HPDE6-E6E7 (cell line): ENCODE measurements at regions not wholly inside any gene's neighbourhood (a gene's known extent, or its start where the extent isn't known, plus 50 kb on each side); places are given as distances from the start of the nearest gene placed in this dataset.
"Not testable (repeated sequence)": the region's sequence is repeated elsewhere in the genome, so short reads cannot be mapped to it uniquely, and the experiment has no call there.

ENCODE experiments used
- DNase-seq: peaks from one replicate; pipeline ENCODE4 v3.0.0; 2011; ENCODE audit warnings: missing footprints; ENCODE audit errors: extremely low spot score

DNA sequence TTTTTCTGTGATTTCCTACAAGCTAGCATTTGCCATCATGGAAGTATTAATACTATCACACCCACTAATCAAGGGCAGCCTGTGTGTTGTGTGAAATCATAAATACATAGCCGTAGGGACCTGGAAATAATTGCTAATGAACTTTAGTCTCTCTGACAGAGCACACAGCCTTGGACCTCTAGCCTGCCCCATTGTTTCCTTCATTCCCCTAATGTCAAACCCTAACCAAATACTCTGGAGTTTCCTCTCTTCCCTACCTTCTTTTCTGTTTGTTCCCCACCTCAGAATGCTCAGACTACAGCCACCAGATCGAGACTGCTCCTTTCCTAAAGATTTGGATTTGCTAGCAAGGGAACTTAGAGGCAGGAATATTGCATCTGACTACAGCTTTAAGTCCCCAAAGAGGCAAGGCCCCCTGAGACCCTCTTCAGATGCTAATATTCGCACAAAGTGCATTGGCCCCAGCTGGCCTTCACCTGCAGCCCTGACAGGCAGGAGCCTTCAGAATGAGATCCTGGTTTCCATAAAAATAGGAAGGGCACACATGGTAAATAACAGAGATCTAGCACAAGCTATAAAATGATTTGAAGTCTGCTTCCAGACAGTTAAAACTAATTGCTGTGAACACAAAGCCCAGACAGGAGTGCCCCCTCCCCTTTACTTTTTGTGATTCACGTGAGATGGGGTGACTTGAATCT, 279.2 kb upstream of the DCC start:
- DNase-seq, result no peak

DNA sequence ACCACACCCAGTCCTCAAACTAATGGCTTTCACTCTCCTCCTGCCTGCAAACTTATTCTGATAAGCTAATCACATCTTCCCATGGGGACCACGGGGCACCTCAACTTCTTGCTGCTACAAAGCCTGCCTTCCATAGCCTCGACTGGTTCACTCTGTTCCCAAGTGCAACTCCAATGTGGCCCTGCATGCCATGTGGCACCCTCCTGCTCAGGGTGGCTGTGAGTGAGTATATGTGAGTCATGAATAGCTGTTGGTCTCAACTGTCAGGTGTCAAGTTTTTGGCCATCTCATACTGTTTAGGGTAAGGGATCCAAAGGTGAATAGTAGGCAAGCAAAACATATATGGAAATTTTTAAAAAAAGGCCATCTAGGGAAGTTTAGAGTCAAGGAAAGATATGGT, 276.1 kb upstream of the DCC start:
- DNase-seq, result no peak

DNA sequence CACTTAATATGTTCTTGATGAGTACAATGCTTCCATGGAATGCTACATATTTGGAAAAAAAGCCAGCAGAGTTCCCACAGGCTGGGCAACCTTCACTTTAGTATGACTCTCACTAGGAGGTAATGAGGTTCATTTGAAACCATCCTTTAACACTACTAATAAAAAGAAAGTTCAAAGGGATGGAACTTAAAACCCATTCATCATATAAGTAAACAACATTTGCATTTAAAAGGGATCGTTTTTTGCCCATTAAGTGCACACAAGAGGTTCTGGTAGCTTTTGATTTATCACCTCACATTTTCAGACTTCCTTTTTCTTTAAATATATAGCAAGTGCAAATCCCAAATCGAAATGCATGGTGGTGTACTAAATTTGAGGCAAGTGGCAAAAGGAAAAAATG, 270.8 kb upstream of the DCC start:
- no peak for DNase-seq

DNA sequence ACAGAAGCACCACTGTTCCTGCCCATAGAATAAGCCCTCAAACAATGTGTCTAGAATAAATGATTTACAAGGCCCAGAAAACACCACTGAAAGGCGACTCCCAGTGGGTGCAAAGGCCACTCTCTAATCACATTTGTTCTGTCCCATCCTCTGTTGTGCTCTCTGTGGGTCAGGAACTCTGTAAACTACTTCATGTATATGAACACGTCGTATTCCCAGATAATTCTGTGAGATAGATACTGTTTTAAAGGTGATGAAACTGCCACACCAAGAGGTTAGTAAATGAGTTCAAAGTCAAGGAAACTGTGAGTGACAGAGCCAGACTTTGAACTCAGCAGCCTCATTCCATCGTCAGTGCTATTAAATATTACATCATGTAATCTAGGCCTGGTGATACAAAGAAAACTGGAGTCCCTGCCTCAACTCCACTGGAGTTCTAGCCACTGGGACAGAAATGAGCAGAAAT, 269.7 kb upstream of the DCC start:
- no peak for DNase-seq

DNA sequence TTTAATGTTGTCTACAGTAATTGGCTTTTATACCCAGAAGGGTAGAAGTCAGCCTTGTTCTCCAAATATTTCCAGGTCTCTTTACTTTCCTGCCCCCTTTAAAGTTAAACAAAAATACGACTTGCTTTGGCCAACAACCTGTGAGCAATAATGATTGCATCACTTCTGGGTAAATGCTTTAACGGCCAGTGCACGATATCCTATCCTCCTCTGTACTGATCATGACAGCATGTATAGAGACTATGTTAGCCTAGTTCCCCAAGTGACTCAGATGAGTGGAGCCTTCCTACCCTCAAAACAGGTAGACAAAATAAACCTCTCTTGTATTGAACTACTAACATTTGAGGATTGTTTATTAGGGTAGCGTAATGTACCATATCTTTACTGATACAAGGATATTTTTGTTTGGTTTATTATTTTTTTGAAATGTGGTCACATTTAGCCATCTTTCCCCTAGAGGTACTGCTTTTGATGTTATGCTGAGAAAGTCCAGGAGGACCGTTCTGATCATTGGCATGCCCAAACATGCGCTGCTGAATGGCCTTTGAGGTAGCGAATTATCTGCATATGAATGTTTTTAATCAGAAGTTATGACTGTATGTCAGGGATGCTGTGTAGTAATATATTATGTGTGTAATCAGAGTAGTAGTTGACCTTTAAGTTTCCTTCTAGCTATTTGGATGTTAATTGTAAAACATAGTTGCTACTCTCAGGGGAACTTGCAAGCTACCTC, 262.6 kb upstream of the DCC start:
- peak; percentile 28 for DNase-seq

DNA sequence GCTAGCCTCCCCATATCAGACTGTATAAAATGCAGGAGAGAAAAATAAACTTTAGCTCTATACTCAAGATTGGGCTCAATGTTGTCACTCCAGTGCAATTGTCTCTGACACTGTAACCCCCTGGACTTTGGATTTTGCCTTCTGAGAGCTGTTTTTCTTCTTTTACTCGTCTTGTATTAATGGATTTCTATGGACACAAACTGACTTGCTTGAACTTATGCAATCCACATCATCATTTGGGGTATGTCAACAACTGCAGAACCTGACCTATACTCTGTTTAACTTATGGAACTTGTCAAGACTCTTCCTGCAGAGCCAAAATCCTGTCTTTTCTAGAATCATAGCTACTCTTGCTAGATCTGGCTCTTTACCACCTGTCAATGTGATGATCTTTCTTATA, 257.8 kb upstream of the DCC start:
- no peak for DNase-seq

DNA sequence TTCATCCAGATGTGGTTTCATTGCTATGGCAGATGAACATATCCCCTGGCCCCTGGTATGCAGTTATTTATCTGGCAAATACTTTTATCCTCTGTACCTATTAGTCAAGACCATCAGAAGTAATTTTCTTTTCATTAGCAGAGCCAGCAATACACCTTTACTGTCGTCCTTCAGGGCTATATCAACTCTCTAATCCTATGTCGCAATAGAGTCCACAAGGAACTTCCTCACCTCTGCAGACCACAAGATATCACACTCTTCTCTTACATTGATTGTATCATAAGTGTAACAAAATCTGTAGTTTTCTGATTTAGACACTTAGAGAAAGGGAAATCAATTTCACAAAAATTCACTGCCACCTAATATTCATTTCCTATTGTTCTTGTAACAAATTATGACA, 252.9 kb upstream of the DCC start:
- DNase-seq, result no peak

DNA sequence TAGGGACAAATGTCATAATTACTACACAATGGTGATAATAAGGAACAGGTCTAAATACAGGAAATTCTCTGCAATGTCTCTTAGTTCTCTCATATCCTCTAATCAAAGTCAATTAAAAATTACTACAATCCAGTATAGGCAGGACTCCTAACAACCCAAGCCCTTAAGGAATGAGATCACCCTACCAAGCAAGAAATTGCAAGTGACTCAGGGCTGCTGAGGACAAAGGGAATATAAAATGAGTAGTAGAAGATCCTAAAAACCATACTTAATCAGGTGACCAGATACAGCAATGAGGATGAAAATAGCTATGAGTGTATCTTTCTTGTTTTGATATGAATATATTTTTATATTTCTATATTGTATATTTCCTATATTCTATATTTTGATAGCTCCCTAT, 250.0 kb upstream of the DCC start:
- no peak for DNase-seq

DNA sequence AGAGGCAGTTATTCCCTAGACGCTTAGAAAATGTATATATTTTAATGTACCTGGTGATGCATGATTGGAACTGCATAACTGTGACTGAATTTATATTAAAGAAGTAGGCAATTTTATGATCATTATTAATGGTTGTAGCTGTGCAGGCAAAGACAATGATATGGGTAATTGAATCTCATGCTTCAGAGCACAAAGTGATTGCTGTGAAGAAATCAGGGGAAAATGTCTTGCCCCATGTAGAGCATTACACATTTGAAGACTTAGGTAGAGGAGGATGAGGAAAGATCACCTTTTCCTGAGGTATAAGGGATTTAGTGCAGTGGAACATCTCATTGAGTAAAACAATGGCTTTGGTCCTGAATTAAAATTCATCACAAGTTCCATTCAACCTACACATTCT, 246.8 kb upstream of the DCC start:
- DNase-seq, result no peak

DNA sequence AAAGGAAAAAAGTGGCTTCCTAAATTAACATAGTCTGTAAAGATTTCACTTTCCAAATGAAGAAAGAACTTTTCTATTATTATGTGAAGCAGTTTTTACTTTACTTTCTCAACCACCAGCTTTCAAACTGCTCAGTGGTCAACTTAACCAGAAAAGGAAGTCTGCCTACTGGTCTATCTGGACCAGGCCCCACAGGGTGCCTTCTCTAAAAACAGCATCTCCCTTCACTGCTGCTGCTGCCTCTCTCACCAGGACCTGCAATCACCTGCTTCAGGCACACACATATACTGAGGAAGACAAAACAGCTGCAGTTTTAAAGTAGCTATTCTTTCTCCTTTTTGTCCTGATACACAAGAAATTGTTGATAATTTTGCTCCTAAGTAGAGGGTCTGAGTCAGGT, 221.3 kb upstream of the DCC start:
- no peak for DNase-seq

DNA sequence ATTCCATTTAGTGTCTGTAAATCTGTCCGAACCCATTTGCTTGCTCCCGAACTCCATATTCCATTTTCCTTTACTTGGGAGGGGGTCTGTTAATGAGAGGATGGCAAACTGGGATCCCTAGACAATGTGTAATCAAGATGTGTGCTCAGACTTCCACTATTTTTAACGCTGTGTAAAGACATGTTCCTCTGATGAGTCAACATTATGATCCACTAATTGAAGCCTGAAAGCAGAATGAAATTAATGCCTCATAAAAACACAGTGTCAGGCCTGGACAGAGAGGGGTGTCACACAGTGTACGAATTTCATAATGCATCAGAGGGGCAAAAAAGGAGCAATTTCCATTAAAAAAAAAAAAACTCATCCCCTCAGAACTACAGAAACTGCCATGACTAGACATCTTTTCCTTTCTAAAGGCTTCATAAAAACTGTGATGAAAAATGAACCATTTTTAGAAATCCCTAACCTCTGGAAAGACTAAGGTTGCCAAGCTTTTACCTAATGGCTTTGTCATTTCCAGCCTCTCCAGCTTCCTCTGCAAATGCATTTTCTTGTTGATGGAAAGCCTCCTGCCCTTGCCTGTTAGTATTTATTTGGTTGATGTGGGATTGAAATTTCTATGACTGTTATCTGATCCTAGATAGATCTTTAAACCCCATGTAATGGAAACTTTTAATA, 209.2 kb upstream of the DCC start:
- DNase-seq, result peak; percentile 9

DNA sequence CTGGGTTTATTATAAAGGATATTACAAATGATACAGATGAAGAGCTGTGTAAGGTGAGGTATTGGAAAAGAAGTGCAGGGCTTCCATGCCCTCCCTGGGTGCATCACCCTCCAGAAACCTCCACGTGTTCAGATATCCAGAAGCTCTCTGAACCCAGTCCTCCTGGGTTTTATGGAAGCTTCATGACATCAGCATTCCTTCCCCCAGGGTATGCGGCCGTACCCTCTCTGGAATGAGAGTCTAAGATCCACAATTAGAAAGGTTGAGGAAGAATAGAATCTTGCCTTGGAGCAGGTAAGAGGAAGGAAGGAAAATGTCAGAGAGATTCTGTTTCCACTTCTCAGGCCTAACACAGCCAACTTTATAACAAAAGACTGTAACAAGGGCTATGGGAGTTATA, 208.2 kb upstream of the DCC start:
- no peak for DNase-seq

DNA sequence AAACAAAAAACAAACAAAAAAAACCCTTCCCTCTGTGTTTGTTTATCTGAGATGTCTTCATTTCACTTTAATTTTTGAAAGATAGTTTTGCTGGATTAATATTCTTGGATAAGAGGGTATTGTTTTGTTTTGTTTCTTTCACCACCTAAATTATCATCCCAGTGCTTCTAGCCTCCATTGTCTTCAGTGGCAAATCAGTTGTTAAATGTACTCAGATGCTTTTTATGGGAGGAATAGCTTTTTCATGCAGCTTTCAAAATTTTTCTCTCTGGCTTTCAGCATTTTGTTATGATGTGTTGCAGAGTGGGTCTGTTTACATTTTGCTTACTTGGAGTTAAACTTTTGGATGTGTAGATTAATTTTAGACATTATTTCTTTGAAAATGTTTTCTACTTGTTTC, 203.5 kb upstream of the DCC start:
- no peak for DNase-seq

DNA sequence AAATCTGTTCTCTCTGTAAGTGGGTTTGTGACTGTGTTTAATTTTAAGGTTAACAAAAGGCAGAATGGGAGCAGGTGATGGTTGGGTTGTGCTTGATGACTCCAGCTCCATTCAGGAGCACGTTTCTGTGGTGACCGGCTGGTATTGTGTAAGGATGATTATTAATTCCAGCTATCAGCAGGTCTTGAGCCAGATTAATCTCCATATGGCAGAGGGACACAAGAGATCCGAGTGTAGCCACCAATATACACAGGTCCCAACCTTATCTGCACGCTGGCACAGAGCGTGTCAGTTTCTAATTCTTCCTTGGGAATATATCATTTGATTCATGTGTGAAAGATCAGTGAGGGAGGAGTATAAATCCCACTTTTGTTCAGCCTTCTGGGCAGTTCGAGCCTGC, 199.0 kb upstream of the DCC start:
- no peak for DNase-seq

DNA sequence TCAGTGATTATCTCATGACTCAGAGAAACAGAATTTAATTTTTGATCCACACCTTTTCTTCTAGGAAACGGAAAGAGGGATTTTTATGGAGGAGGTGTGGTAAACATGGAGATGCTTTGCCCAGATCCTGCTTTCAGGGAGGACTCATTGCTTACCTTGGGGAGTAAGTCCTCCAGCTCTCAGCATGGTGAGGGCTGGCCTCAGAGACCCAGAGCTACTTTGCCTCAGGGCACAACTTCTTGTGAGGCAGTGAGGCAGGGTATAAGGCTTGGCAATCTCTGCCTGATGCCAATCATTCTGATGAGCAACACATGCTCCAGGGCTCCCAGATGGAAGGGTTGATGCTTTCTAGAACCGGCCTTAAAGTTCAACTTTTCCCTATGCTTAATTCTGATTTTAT, 189.9 kb upstream of the DCC start:
- peak; percentile 38 for DNase-seq

DNA sequence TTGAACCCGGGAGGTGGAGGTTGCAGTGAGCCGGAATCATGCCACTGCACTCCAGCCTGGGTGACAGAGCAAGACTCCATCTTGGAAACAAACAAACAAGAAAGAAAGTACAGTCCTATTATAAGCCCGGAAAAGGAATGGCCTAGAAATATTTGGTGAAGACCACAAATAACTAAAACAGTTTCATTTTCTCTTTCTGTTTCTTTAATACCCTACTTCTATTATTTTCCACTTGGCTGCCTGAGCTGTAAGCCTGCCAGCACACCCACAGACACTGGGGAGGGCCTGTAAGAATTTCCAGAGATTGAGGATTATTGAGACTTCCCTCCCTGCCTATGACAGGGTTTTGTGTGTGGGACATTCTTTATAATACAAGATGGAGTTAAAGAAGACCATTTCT, 188.0 kb upstream of the DCC start:
- no peak for DNase-seq

DNA sequence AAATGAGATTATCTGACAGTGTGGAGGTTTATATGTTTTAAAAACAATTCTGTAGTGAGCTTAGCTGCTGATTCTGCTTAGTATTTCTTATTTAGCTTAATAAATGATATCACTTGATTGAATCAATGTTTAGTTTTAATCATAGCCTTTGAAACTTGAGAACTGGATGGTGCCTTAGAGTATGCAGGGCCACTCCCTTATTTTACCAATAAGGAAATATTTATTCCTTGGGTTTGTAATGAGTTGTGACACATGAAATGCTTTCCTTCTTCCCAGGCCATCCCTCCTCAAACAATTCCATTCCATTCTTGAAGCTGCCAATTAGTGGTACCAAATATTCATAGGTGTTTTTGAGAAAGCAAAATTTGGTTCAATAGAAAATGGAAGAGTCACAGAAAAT, 183.8 kb upstream of the DCC start:
- DNase-seq, result no peak

DNA sequence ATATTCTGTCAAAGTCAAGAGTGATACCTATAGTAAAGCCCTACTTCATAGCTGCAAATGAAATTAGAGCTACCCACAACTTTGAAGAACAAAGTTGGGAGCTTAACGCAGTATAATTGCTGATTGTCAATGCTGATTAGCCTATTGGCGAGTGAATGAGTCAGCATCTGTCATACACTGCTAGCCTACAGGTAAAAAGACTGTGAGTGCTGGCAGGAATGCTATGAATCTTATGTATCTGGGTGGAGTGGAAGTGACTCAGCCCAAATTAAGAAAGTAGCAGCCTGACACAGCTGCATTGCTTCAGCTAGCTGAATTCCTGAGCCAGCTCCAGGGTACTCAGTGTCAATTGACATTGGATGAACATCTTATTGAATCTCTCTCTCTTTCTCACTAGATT, 179.4 kb upstream of the DCC start:
- peak; percentile 90 for DNase-seq

DNA sequence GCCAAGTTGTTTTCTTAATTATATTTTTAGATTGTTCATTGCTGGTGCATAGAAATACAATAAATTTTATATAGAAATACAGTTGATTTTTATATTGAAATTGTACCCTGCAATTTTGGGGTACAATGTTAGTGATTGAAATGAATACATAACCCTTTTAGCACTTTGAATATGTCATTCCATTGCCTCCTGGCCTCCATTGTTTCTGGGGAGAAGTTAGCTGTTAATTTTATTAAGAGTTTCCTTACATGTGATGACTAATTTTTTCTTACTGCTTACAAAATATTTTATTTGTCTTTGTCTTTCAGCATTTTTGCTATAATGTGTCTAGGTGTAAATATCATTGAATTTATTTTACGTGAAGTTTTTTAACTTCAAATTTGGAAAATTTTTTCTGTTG, 176.5 kb upstream of the DCC start:
- no peak for DNase-seq

DNA sequence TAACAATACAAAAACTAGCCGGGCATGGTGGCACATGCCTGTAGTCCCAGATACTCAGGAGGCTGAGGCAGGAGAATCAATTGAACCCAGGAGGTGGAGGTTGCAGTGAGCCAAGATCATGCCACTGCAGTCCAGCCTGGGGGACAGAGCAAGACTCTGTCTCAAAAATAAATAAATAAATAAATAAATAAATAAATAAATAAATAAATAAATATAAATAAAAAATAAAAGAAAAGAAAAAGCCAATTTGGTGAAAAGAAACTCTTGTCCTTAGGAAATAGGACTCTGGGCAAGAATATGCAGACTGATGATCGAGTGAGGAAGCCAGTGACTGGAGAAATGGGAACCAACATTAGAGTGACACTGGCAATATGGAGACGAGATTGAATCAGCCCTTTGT, 171.9 kb upstream of the DCC start:
- DNase-seq, result not testable (repeated sequence)

DNA sequence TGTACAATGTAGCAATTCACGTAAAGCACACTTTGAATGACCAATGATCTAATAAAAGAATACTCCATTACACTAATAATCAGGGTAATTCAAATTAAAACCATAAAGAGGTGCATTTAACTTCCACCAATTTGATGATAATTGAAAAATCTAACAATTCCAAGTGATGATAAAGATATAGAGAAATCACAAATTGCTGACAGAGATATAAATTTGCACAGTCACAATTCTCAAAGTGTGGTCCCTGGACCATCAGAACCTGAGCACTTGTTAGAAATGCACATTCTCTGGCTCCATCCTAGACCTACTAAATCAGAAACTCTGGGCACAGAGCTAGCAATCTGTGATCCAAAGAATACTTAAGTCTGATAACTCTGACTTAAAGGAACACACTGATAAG, 165.8 kb upstream of the DCC start:
- no peak for DNase-seq

DNA sequence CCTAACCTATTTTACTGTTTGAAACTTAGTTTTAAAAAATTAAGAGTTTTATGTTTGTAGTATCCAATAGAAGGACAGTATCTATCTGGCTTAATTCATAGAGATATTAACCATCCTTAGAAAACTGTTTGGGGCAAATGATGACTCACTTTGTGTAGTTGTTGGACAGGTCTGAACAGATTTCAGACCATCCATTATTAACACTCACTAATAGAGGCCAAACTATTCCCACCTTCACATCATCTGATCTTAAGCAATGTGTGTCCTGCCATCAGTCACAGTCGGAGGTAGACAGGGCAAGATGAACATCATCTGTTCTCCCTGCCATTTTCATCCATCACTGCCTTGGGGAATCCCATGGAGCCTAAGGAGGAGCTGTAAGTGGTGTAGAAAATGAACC, 164.6 kb upstream of the DCC start:
- peak; percentile 44 for DNase-seq

DNA sequence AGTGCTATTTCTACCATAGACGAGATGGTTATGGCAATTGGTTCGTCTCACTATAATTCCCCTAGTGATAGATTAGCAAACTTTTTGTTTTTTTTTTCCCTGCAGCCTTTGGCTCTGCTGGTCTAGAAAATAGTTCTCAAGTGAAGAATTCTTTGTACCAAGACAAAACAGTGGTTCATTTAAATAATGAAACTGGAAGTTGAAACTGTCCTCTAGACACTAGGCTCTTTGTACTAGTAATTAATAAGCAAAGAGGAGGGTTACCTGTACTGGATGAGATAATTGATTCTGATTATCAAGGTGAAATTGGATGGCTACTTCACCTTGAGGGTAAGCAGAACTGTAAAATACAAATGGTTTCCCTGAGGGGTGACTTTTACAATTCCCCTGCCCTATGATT, 156.9 kb upstream of the DCC start:
- no peak for DNase-seq
